ENCODE measurements at regions not wholly inside any gene's neighbourhood (a gene's known extent, or its start where the extent isn't known, plus 50 kb on each side); places are given as distances from the start of the nearest gene placed in this dataset.

DNA sequence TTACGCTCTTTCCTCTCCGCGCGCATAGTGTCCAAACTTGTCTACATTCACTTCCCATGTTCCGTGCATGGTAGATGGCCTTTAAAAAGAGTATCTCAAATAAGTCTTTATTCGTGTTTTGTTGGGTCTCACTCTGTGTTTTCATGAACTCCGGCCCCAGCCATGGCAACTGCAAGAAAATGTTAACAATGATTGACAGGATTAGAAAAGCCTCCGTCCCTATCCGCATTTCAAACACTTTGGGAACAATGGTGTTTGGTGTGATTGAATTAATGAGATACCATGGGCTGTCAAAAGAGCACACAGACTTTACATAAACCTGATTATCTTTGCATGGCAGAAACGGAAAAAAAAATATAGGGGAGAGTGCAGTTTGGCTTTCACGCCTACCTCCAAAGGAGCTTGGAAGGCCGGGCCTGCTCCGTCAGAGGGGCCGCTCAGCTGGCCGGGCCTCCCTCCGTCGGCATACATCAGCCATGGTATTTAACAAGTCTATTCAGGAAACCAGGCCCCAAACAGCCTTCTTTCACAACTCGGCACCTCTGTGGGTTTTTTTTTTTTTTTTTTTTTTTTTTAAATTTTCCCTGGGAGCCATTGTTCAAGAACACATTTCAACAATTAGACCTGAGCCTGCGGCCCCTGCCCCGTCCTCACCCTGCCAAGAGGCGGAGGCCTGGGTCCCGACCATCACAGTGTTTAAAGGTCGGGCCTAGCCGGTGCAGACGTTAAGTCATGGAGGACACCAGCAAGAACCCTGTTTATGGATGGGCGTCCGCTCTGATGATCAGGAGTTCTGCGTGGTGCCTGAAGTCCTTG, 323.8 kb upstream of the IRX4 start:
- no peak for DNase-seq (ENCODE audit: low read depth)

DNA sequence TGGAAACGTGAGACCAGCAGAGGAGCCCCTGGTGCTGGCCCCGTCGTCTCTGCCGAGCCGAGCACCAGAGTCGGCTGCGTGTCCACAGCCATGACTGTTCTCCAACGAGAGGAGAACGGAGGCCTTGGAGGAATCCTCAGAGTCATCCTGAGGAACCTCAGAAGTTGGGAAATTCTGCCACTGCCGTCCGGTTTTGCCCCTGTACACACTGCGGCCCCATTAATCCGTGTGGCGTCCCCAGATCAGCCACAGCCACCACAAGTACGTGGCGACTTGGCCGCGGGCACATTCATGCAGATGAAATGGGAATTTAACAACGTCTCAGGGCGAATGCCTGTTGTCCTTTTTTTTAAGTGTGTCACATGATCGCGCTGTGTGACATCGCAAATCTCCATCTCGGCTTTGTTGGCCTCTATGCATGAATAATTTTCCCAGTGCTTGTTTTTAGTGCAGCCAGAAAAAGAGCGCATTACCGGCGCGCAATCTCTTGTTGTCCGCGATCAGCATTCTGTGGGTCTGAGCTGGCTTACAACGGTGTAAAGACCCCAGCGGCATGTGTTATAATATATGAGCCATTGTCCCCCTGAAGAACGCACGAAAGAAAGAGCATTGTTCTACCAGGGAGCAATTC, 323.0 kb upstream of the IRX4 start:
- DNase-seq (ENCODE audit: low read depth) = no peak

- no peak for DNase-seq (ENCODE audit: low read depth)
These were observed 322.5 kb upstream of the IRX4 start for GRCh38 chr5:2205185-2205585.

DNA sequence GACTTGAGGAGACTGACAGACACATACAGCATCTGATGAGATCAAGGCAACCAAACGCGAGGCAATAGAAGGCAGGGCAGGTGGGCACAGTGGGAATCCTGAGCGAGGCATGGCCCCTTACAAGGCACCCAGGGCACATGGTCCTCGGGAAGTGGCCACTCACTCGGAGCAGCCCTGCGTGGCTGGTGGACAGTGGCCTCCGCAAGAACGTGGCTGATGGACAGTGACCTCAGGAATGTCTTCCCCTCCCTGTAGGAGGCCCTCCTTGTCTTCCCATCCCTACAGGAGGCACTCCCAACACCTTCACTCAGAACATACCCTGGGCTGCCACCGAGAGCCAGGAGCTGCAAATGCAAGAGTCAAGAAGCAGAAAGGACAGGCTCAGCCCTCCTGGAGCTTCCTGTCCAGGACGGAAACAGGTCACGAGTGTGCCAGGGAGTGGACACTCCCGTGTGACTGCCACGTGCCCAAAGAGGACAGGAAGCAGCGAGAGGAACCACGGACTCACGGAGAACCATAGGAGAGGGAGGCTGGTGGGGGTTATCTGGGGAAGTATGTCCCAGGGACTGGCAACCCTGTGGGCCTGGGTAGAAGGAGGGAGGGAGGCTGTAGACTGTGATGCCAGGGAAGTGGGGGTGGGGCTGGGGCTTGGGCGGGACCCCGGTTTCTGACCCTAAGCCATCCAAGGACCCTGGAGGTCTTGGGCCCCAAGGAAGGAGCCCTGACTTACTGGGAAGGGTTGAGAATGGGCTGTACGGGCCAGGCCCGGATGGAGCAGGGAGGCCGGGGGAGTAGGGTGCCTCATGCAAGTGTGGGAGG, 321.9 kb upstream of the IRX4 start:
- DNase-seq (ENCODE audit: low read depth) = no peak

- DNase-seq (ENCODE audit: low read depth) = no peak
These were observed 321.0 kb upstream of the IRX4 start for GRCh38 chr5:2203774-2204173.

DNA sequence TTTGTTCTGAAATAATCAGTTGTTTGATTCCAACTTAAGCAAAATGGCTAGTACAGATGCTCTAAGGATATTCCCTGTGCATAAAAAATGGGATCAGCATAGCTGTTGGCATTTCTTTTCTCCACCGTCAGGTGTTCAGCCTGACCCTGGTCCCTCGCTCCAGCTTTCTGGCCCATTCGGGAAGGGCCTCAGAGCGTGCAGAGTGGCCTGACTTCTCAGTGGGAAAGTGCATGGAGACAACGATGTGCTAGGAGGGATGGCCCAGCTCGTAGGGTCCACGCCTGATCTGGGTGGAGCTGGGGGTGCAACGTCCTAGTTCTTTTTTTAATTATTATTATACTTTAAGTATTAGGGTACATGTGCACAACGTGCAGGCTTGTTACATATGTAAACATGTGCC, 319.1 kb upstream of the IRX4 start:
- no peak for DNase-seq (ENCODE audit: low read depth)

DNA sequence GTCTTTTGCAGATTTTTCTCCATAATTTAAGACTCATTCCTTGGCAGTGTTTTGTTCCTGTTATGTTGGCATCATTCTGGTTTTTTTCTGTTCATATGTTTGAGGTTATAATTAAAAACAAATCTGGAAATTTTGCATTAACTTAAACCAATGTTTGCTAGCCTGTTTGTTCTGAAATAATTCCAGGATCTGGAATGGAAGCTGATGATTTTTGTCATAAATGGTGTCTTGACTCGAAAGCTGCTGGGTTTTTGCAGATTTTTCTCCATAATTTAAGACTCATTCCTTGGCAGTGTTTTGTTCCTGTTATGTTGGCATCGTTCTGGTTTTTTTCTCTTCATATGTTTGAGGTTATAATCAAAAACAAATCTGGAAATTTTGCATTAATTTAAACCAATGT, 318.7 kb upstream of the IRX4 start:
- DNase-seq (ENCODE audit: low read depth) = no peak

DNA sequence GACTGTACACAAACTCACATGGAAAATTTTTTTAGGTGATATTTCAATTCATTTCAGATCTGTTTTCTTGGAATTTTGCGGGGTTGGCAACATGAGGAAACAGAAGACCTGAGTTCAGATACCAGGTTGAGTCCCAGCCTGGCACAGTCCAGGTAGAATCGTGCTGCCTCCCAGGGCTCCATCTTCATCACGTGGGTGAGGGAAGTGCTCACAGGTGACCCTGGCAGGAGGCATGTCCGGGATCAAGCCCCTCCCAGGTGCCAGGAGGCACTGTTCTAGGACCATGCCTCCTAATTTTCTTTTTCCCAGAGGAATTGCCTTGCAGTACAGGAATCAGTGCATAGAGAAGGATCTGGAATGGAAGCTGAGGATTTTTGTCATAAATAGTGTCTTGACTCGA, 318.3 kb upstream of the IRX4 start:
- DNase-seq (ENCODE audit: low read depth) = no peak

DNA sequence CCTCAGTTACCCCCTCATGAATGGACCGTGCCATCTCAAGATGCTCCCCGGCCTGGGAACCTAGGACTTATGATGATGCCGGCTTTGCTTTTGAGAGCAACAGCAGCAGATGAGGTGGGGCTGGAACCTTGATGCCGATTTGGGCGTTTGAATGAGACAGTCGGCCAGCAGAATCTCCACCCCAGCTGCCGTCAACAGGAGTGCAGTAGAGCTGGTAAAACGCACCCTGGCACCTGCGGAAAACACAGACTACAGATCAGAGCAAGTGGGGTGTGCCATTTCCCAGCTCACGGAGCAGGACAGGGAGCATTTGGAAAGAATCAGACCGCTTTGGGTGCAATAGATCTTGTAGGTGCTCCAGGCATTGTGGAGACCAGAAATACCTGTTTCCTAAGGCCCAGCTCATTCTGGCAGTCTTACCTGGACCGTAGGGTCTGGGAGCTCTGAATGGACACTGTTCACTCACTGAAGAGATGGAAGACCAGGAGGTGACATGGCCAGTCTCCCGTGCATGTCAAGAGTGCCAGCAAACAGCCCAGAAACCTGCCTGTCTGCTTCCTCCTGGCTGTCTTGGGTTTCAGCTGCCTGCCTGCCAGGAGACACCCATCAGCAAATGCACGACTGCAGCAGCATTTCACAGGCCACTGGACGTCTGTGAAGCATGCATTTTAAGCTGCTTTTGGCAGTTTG, 317.7 kb upstream of the IRX4 start:
- no peak for DNase-seq (ENCODE audit: low read depth)

- DNase-seq (ENCODE audit: low read depth) = no peak
These were observed 317.0 kb upstream of the IRX4 start for GRCh38 chr5:2199697-2200096.

- no peak for DNase-seq (ENCODE audit: low read depth)
These were observed 314.4 kb upstream of the IRX4 start for GRCh38 chr5:2196989-2197619.

- no peak for DNase-seq (ENCODE audit: low read depth)
These were observed 313.7 kb upstream of the IRX4 start for GRCh38 chr5:2196416-2196815.

DNA sequence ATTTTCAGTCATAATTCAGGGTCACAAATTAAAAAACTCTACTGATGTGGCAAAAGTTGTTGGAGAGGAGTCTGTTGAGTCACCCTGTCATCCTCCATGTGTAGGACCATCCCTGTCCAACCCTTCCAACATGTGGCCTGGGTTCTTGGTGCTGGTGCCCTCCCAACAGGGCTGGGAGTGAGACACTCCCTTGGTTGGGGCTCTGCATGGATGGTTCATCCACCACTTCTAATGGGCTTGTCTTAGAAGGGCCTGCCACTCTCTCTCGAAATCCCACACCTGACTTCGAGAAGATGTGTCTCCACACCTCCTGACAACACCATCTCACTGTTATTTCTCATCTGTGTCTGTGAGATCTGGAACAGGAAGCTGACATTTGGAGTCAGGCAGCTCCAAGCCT, 312.2 kb upstream of the IRX4 start:
- no peak for DNase-seq (ENCODE audit: low read depth)

- no peak for DNase-seq (ENCODE audit: low read depth)
These were observed 311.5 kb upstream of the IRX4 start for GRCh38 chr5:2194236-2194555.

GRCh38 chr5:2193542-2194235, 311.0 kb upstream of the IRX4 start:
- DNase-seq (ENCODE audit: low read depth) = no peak

DNA sequence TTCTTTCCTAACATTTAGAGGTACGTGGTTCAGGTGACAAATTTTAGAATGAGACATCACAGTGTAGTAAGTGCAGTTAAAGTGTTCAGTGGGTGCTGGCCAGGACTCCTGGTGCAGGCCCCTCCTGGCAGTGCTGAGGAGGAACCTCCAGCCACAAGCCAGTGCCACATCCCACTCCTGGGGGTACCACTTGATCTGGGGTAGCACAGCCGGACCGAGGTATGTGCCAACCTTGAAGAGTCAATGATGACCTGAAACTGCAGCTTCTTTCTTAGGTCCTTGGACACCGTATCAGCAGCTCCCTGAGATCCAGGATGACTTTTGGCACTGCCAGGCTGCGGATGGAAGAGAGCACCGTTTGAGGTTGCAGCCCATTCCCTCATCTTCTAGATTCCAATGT, 310.4 kb upstream of the IRX4 start:
- no peak for DNase-seq (ENCODE audit: low read depth)

- no peak for DNase-seq (ENCODE audit: low read depth)
These were observed 309.8 kb upstream of the IRX4 start for GRCh38 chr5:2192496-2192895.

- DNase-seq (ENCODE audit: low read depth) = no peak
These were observed 309.2 kb upstream of the IRX4 start for GRCh38 chr5:2191972-2192371.

DNA sequence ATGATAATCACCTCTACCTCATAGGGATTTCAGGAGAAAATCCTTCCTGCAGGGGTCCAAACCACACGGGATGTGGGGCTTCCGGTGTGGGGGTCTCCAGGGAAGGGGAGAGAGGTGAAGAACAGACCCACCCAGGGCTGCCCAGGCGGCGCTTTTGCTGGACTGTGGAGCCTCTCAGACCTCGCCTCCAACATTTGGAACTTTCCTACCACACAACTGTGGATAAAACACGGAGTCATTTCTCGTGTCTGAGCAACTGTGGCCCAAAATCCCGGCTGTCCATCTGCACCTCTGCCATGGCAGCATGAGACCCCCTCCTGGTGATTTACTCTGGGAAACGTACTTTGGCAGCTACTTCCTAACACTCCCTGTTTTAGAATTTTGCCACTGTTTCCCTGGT, 307.8 kb upstream of the IRX4 start:
- DNase-seq (ENCODE audit: low read depth) = no peak

DNA sequence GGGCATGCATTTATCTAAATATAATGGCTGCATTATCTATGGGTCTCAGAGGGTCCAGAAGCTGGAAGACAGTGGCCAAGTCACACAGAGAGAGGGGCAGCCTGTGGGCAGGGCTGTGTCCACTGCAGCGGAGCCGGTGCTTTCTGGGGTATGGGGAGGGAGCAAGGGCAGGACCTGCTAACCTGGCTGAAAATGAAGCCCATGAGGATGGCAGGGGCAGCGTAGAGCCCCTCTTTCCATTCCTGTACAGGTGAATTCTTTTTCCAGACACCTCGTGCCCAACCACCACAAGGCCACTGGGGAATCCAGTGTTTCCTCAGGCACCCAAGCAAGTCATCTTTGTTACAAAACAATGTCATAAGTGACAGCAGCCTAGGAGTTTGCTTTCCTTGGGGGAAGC, 305.9 kb upstream of the IRX4 start:
- DNase-seq (ENCODE audit: low read depth) = no peak

- no peak for DNase-seq (ENCODE audit: low read depth)
These were observed 305.4 kb upstream of the IRX4 start for GRCh38 chr5:2188137-2188536.

DNA sequence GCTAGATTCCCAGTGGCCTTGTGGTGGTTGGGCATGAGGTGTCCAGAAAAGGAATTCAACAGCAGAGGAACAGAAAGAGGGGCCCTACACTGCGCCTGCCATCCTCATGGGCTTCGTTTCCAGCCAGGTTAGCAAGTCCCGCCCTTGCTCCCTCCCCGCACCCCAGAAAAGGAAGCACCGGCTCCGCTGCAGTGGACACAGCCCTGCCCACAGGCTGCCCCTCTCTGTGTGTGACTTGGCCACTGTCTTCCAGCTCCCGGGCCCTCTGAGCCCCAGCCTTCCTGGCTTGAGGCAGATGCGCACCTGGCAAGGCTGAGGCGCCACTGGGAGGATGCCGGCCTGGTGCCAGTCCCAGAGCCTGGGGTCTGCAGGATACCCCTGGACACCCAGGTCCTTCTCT, 305.0 kb upstream of the IRX4 start:
- no peak for DNase-seq (ENCODE audit: low read depth)
